ENCODE measurements at regions not wholly inside any gene's neighbourhood (a gene's known extent, or its start where the extent isn't known, plus 50 kb on each side); places are given as distances from the start of the nearest gene placed in this dataset.

- TF ChIP-seq ZNF549 (tag by site-specific recombination; IDR thresholded peaks at IDR 0.05) (no peak), YY1 (tag by site-specific recombination; IDR thresholded peaks at IDR 0.05) (no peak), ZNF140 (tag by site-specific recombination; IDR thresholded peaks at IDR 0.05) (no peak), ZBTB10 (tag by site-specific recombination; IDR thresholded peaks at IDR 0.05) (no peak), CTCF (tag by site-specific recombination; IDR thresholded peaks at IDR 0.05) (no peak), ZNF239 (tag by site-specific recombination; IDR thresholded peaks at IDR 0.05) (no peak), SP7 (tag by site-specific recombination; IDR thresholded peaks at IDR 0.05) (no peak), ZNF398 (tag by site-specific recombination; IDR thresholded peaks at IDR 0.05) (no peak), ZBTB26 (tag by site-specific recombination; optimal IDR thresholded peaks at IDR 0.05) (no peak), ZNF132 (tag by site-specific recombination; IDR thresholded peaks at IDR 0.05; ENCODE audit: borderline replicate concordance) (no peak), ZNF274 (IDR thresholded peaks at IDR 0.05; ENCODE audit: low read length) (no peak), ZNF274 (tag by site-specific recombination; IDR thresholded peaks at IDR 0.05; ENCODE audit: borderline replicate concordance) (no peak)
Observed at GRCh38 chr12:92295523-92295922, 149.9 kb upstream of the BTG1 start.
